Neural cell (in vitro differentiated cells): ENCODE measurements at regions not wholly inside any gene's neighbourhood (a gene's known extent, or its start where the extent isn't known, plus 50 kb on each side); places are given as distances from the start of the nearest gene placed in this dataset.

Experiments used
- H2AFZ ChIP-seq: fragments of 200-600, 300-800 bp; sonication (generic), shearing (Covaris generic); 2 replicates; pipeline ENCODE4 v1.6.0; 2014; ENCODE audit warnings: low read depth, mild to moderate bottlenecking, antibody characterized with exemption, low read length, moderate library complexity
- H3F3A ChIP-seq: fragments of 200-600 bp; shearing (Covaris generic); 2 replicates; pipeline ENCODE4 v1.6.1; 2016; ENCODE audit warnings: mild to moderate bottlenecking, moderate library complexity, mixed read lengths, antibody characterized with exemption, low read length; ENCODE audit not compliant: insufficient read depth, poor library complexity, severe bottlenecking
- H3K27ac ChIP-seq: fragments of 200-600, 300-800 bp; sonication (generic), shearing (Covaris generic); 2 replicates; pipeline ENCODE4 v1.5.1; 2014; ENCODE audit warnings: mild to moderate bottlenecking, low read length, moderate library complexity
- H3K27me3 ChIP-seq: fragments of 300-800, 200-600 bp; sonication (generic), shearing (Covaris generic); 2 replicates; pipeline ENCODE4 v1.6.0; 2014; ENCODE audit warnings: mild to moderate bottlenecking, low read depth, low read length, moderate library complexity; ENCODE audit not compliant: insufficient read depth
- H3K36me3 ChIP-seq: fragments of 300-800, 200-600 bp; sonication (generic), shearing (Covaris generic); 2 replicates; pipeline ENCODE4 v1.5.1; 2014; ENCODE audit warnings: mild to moderate bottlenecking, antibody characterized with exemption, low read length, moderate library complexity; ENCODE audit not compliant: insufficient read depth
- H3K4me2 ChIP-seq: fragments of 300-800, 200-600 bp; sonication (generic), shearing (Covaris generic); 2 replicates; pipeline ENCODE4 v1.6.0; 2014; ENCODE audit warnings: mild to moderate bottlenecking, low read length
- H3K4me3 ChIP-seq: fragments of 300-800, 200-600 bp; sonication (generic), shearing (Covaris generic); 2 replicates; pipeline ENCODE4 v1.5.1; 2014; ENCODE audit warnings: mild to moderate bottlenecking, low read length, moderate library complexity
- H3K79me2 ChIP-seq: fragments of 200-600 bp; shearing (Covaris generic); replicated peaks from 2 replicates; pipeline ENCODE4 v1.6.0; 2014; ENCODE audit warnings: mild to moderate bottlenecking, low read length, moderate library complexity; ENCODE audit not compliant: insufficient read depth
- H3K9ac ChIP-seq: fragments of 300-800, 200-600 bp; sonication (generic), shearing (Covaris generic); 2 replicates; pipeline ENCODE4 v1.6.1; 2016; ENCODE audit warnings: mild to moderate bottlenecking, low read length, mixed read lengths
- H3K9me2 ChIP-seq: fragments of 200-600 bp; shearing (Covaris generic); 2 replicates; pipeline ENCODE4 v1.6.1; 2016; ENCODE audit warnings: mild to moderate bottlenecking, low read length, mixed read lengths; ENCODE audit not compliant: insufficient read depth
- H3K9me3 ChIP-seq: fragments of 200-600, 300-800 bp; sonication (generic), shearing (Covaris generic); 2 replicates; pipeline ENCODE4 v1.6.1; 2016; ENCODE audit warnings: mild to moderate bottlenecking, mixed run types, low read length, moderate library complexity, mixed read lengths
- H4K20me1 ChIP-seq: fragments of 200-600 bp; shearing (Covaris generic); 2 replicates; pipeline ENCODE4 v1.6.1; 2016; ENCODE audit warnings: mild to moderate bottlenecking, mixed run types; ENCODE audit not compliant: insufficient read depth
- CTCF ChIP-seq: fragments of 450-650 bp; IDR thresholded peaks from 2 replicates; pipeline ENCODE4 v1.5.1; 2014; ENCODE audit warnings: antibody characterized with exemption, mild to moderate bottlenecking, moderate library complexity; ENCODE audit not compliant: poor library complexity, severe bottlenecking
- EP300 ChIP-seq: fragments of 450-650 bp; conservative IDR thresholded peaks from 2 replicates; pipeline ENCODE4 v1.6.1; 2014; ENCODE audit warnings: antibody characterized with exemption, mild to moderate bottlenecking, moderate library complexity; ENCODE audit not compliant: poor library complexity, severe bottlenecking
- EZH2 ChIP-seq: fragments of 200-600, 300-800 bp; shearing (Covaris generic), sonication (generic); IDR thresholded peaks from 2 replicates; pipeline ENCODE4 v1.6.1; 2014; ENCODE audit warnings: antibody characterized with exemption, low read length, borderline replicate concordance, mild to moderate bottlenecking; ENCODE audit not compliant: insufficient read depth, poor library complexity, severe bottlenecking
- MXI1 ChIP-seq: fragments of 450-650 bp; conservative IDR thresholded peaks from 2 replicates; pipeline ENCODE4 v1.6.1; 2014; ENCODE audit warnings: antibody characterized with exemption, mild to moderate bottlenecking; ENCODE audit not compliant: poor library complexity, severe bottlenecking
- POLR2AphosphoS5 ChIP-seq: IDR thresholded peaks from 2 replicates; pipeline ENCODE4 v1.6.1; 2012
- RAD21 ChIP-seq: fragments of 450-650 bp; conservative IDR thresholded peaks from 2 replicates; pipeline ENCODE4 v1.6.1; 2014; ENCODE audit warnings: antibody characterized with exemption, mild to moderate bottlenecking, moderate library complexity
- REST ChIP-seq: IDR thresholded peaks from 2 replicates; pipeline ENCODE4 v1.6.1; 2012; ENCODE audit warnings: borderline replicate concordance
- SMC3 ChIP-seq: fragments of 450-650 bp; conservative IDR thresholded peaks from 2 replicates; pipeline ENCODE4 v1.6.1; 2014; ENCODE audit warnings: antibody characterized with exemption, mild to moderate bottlenecking, moderate library complexity; ENCODE audit not compliant: poor library complexity
- TAF1 ChIP-seq: IDR thresholded peaks from 2 replicates; pipeline ENCODE4 v1.6.1; 2012; ENCODE audit warnings: low read depth

GRCh38 chr6:2468601-2468955 lies 223.2 kb upstream of the GMDS start:
- Histone ChIP-seq H3K4me2 (no peak overlapping the region), H2AFZ (no peak overlapping the region), H3K27me3 (no peaks in the 10 kb centered on the region), H3K4me3 (no peak overlapping the region), H3K9me2 (no peaks in the 10 kb centered on the region), H4K20me1 (no peaks in the 10 kb centered on the region), H3K9me3 (no peaks in the 10 kb centered on the region), H3K79me2 (no peaks in the 10 kb centered on the region), H3K36me3 (no peaks in the 10 kb centered on the region), H3K27ac (no peak overlapping the region), H3F3A (no peaks in the 10 kb centered on the region), H3K9ac (no peak overlapping the region)
- no peak for TF ChIP-seq CTCF
- TF ChIP-seq REST, result no peak
- no peak for TF ChIP-seq TAF1
- no peak for TF ChIP-seq EZH2
- TF ChIP-seq MXI1, result no peak
- no peak for TF ChIP-seq RAD21
- TF ChIP-seq SMC3, result no peak
- TF ChIP-seq POLR2AphosphoS5, result no peak
- no peak for TF ChIP-seq EP300

- H3K79me2 ChIP-seq, result no peaks in the 10 kb centered on the region
- no peaks in the 10 kb centered on the region for H3F3A ChIP-seq
- no peaks in the 10 kb centered on the region for H3K9me3 ChIP-seq
- no peaks in the 10 kb centered on the region for H3K36me3 ChIP-seq
- TF ChIP-seq EP300 (no peak), POLR2AphosphoS5 (no peak), TAF1 (no peak), REST (no peak), RAD21 (no peak)
- H2AFZ ChIP-seq, result no peak overlapping the region
- H3K9ac ChIP-seq, result no peak overlapping the region
- H4K20me1 ChIP-seq, result no peaks in the 10 kb centered on the region
- H3K27ac ChIP-seq, result no peak overlapping the region
- H3K9me2 ChIP-seq, result no peaks in the 10 kb centered on the region
- H3K4me3 ChIP-seq, result no peak overlapping the region
- H3K4me2 ChIP-seq, result no peak overlapping the region
- H3K27me3 ChIP-seq, result no peaks in the 10 kb centered on the region
Observed at GRCh38 chr6:2467929-2468600, 222.7 kb upstream of the GMDS start.
